ENCODE measurements at regions not wholly inside any gene's neighbourhood (a gene's known extent, or its start where the extent isn't known, plus 50 kb on each side); places are given as distances from the start of the nearest gene placed in this dataset.

DNA sequence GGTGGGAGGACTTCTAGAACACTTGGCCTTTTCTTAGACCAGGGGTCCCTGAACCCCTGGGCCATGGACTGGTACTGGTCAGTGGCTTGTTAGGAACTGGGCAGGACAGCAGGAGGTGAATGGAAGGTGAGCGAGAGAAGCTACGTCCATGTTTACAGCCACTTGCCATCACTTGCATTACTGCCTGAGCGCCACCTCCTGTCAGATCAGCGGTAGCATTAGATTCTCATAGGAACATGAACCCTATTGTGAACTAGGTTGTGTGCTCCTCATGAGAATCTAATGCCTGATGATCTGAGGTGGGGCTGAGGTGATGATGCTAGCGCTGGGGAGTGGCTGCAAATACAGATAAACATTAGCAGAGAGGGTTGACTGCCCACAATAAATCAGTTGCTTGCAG is 100.9 kb upstream of the IGFBP7 start:
- TF ChIP-seq, protein P1, sequence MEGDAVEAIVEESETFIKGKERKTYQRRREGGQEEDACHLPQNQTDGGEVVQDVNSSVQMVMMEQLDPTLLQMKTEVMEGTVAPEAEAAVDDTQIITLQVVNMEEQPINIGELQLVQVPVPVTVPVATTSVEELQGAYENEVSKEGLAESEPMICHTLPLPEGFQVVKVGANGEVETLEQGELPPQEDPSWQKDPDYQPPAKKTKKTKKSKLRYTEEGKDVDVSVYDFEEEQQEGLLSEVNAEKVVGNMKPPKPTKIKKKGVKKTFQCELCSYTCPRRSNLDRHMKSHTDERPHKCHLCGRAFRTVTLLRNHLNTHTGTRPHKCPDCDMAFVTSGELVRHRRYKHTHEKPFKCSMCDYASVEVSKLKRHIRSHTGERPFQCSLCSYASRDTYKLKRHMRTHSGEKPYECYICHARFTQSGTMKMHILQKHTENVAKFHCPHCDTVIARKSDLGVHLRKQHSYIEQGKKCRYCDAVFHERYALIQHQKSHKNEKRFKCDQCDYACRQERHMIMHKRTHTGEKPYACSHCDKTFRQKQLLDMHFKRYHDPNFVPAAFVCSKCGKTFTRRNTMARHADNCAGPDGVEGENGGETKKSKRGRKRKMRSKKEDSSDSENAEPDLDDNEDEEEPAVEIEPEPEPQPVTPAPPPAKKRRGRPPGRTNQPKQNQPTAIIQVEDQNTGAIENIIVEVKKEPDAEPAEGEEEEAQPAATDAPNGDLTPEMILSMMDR (conservative IDR thresholded peaks at IDR 0.05; ENCODE audit: low read length): 0 out of 2 replicates have a peak, but pooled peaks have one; percentile 21
- no peak for TF ChIP-seq EZH2phosphoT487 (IDR thresholded peaks at IDR 0.05; ENCODE audit: borderline replicate concordance, low read depth, low read length)
